ENCODE measurements at regions not wholly inside any gene's neighbourhood (a gene's known extent, or its start where the extent isn't known, plus 50 kb on each side); places are given as distances from the start of the nearest gene placed in this dataset.

DNA sequence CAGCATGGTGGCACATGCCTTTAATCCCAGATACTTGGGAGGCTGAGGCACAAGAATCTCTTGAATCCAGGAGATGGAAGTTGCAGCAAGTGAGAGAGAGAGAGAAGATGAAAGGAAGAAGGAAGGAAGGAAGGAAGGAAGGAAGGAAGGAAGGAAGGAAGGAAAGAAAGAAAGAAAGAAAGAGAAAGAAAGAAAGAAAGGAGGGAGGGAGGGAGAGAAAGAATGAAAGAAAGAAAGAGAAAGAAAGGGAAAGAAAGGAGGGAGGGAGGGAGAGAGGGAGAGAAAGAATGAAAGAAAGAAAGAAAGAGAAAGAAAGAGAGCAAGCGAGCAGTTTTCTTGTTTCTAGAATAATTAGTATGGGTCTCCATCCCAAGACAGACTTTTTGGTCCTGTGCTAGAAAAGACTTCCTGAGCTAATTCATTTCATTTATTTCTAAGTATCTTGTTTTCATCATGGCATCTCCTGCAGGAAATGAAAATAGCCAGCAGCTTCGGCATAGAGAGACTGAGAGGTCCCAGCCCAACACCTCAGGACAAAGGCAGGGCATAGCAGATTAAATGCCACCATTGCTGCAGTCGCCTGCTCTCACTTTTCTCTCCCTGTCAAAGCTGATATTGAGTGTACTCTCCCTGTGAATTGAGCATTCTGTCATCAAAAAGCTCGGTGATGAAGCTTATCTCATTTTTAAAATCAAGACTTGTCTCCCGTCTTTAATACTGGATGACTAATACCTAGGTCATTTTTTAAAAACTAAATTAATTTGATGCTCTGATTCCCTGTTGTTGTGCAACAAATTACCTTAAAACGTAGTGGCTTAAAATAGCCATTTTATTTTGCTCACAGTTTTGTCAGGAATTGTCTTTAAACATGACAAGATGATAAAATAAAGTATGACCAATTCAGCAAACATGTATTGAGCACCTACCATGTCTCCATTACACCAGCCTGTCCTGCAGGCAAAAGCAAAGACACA, 91.8 kb upstream of the ADRA1B start:
- no peaks in the 10 kb centered on the region for H3K27me3 ChIP-seq (ENCODE audit: insufficient read depth, low read depth)
- no peaks in the 10 kb centered on the region for H3K79me2 ChIP-seq (ENCODE audit: insufficient read depth, low read depth)
- H4K20me1 ChIP-seq (ENCODE audit: insufficient read depth): no peaks in the 10 kb centered on the region
- H3K4me1 ChIP-seq (ENCODE audit: low read depth, poor library complexity, severe bottlenecking): no peaks in the 10 kb centered on the region
- TF ChIP-seq CTCF (conservative IDR thresholded peaks at IDR 0.05; ENCODE audit: low read depth, low read length): no peak
- no peak overlapping the region for H3K4me2 ChIP-seq
- H3K27ac ChIP-seq: no peak overlapping the region
- no peak overlapping the region for H3K4me3 ChIP-seq (IDR thresholded peaks at IDR 0.05; ENCODE audit: insufficient read depth, low read depth, low read length)
- H3K9ac ChIP-seq: no peak overlapping the region
- H3K36me3 ChIP-seq (ENCODE audit: insufficient read depth): no peaks in the 10 kb centered on the region
- H2AFZ ChIP-seq (ENCODE audit: low read depth): no peak overlapping the region

- Histone ChIP-seq H3K4me2 (no peak overlapping the region), H2AFZ (ENCODE audit: low read depth) (no peak overlapping the region), H3K36me3 (ENCODE audit: insufficient read depth) (no peaks in the 10 kb centered on the region), H4K20me1 (ENCODE audit: insufficient read depth) (no peaks in the 10 kb centered on the region), H3K9ac (no peak overlapping the region), H3K27me3 (ENCODE audit: insufficient read depth, low read depth) (no peaks in the 10 kb centered on the region), H3K79me2 (ENCODE audit: insufficient read depth, low read depth) (no peaks in the 10 kb centered on the region), H3K4me1 (ENCODE audit: low read depth, poor library complexity, severe bottlenecking) (no peaks in the 10 kb centered on the region), H3K27ac (no peak overlapping the region), H3K4me3 (IDR thresholded peaks at IDR 0.05; ENCODE audit: insufficient read depth, low read depth, low read length) (no peak overlapping the region)
- TF ChIP-seq CTCF (conservative IDR thresholded peaks at IDR 0.05; ENCODE audit: low read depth, low read length): no peak
Measured at GRCh38 chr5:159825551-159826051, 90.7 kb upstream of the ADRA1B start.

- Histone ChIP-seq H4K20me1 (ENCODE audit: insufficient read depth) (no peaks in the 10 kb centered on the region), H3K27me3 (ENCODE audit: insufficient read depth, low read depth) (no peaks in the 10 kb centered on the region), H3K27ac (no peak overlapping the region), H3K36me3 (ENCODE audit: insufficient read depth) (no peaks in the 10 kb centered on the region), H3K4me3 (IDR thresholded peaks at IDR 0.05; ENCODE audit: insufficient read depth, low read depth, low read length) (no peak overlapping the region), H2AFZ (ENCODE audit: low read depth) (no peak overlapping the region), H3K4me1 (ENCODE audit: low read depth, poor library complexity, severe bottlenecking) (no peaks in the 10 kb centered on the region), H3K4me2 (no peak overlapping the region), H3K9ac (no peak overlapping the region), H3K79me2 (ENCODE audit: insufficient read depth, low read depth) (no peaks in the 10 kb centered on the region)
- TF ChIP-seq CTCF (conservative IDR thresholded peaks at IDR 0.05; ENCODE audit: low read depth, low read length): no peak
Measured at GRCh38 chr5:159826351-159827214, 89.7 kb upstream of the ADRA1B start.

DNA sequence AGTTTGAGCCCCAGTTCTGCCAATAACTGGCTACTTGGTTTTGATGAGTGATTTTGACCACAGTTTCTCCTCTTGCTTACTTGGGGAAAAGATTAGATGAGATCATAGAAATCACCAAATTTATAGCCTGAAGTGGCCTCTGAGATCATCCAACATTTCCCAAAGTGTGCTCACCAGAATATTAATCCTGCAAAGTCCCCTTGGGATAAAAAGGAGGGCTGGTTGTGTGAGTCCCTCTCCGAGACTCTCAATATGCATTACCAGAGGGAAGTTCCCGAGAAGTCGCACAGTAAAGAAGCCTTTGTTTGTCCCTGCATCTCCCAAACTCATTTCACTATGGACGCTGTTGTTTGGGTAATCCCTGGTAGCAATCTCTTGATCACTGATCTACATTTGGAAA, 88.4 kb upstream of the ADRA1B start:
- no peak overlapping the region for H3K27ac ChIP-seq
- no peaks in the 10 kb centered on the region for H3K27me3 ChIP-seq (ENCODE audit: insufficient read depth, low read depth)
- H3K4me3 ChIP-seq (IDR thresholded peaks at IDR 0.05; ENCODE audit: insufficient read depth, low read depth, low read length): no peak overlapping the region
- H3K79me2 ChIP-seq (ENCODE audit: insufficient read depth, low read depth): no peaks in the 10 kb centered on the region
- no peaks in the 10 kb centered on the region for H3K4me1 ChIP-seq (ENCODE audit: low read depth, poor library complexity, severe bottlenecking)
- H3K4me2 ChIP-seq: no peak overlapping the region
- no peaks in the 10 kb centered on the region for H4K20me1 ChIP-seq (ENCODE audit: insufficient read depth)
- H3K36me3 ChIP-seq (ENCODE audit: insufficient read depth): no peaks in the 10 kb centered on the region
- no peak overlapping the region for H2AFZ ChIP-seq (ENCODE audit: low read depth)
- H3K9ac ChIP-seq: no peak overlapping the region
- TF ChIP-seq CTCF (conservative IDR thresholded peaks at IDR 0.05; ENCODE audit: low read depth, low read length): no peak

All from KMS-11 (cell line).